ENCODE measurements at regions not wholly inside any gene's neighbourhood (a gene's known extent, or its start where the extent isn't known, plus 50 kb on each side); places are given as distances from the start of the nearest gene placed in this dataset.

GRCh38 chr4:38611676-38612075, 52.3 kb upstream of the KLF3 start:
- TF ChIP-seq CTCF (IDR thresholded peaks at IDR 0.05): no peak
- no peak for TF ChIP-seq POLR2A (IDR thresholded peaks at IDR 0.05)
- TF ChIP-seq EP300 (IDR thresholded peaks at IDR 0.05; ENCODE audit: low read depth): no peak
- TF ChIP-seq POLR2AphosphoS5 (IDR thresholded peaks at IDR 0.05): no peak
